Loucy (cell line): ENCODE measurements at regions not wholly inside any gene's neighbourhood (a gene's known extent, or its start where the extent isn't known, plus 50 kb on each side); places are given as distances from the start of the nearest gene placed in this dataset.

Experiments
- H2AFZ ChIP-seq: fragments of 200-600 bp; sonication (generic); 2 replicates; pipeline ENCODE4 v1.6.0; 2016; ENCODE audit warnings: antibody characterized with exemption, mild to moderate bottlenecking, low read length, moderate library complexity
- H3F3A ChIP-seq: fragments of 200-600 bp; 2 replicates; pipeline ENCODE4 v1.6.0; 2016; ENCODE audit warnings: antibody characterized with exemption, low read depth, mild to moderate bottlenecking
- H3K27me3 ChIP-seq: fragments of 200-600 bp; sonication (generic); 2 replicates; pipeline ENCODE4 v1.6.1; 2014; ENCODE audit warnings: low read length, mild to moderate bottlenecking; ENCODE audit not compliant: insufficient read depth, poor library complexity, severe bottlenecking
- H3K36me3 ChIP-seq: fragments of 200-600 bp; sonication (generic); 2 replicates; pipeline ENCODE4 v1.6.1; 2016; ENCODE audit warnings: low read length; ENCODE audit not compliant: insufficient read depth
- H3K4me1 ChIP-seq: fragments of 200-600 bp; sonication (generic); 2 replicates; pipeline ENCODE4 v1.5.1; 2014; ENCODE audit warnings: low read length, mild to moderate bottlenecking; ENCODE audit not compliant: insufficient read depth, poor library complexity, severe bottlenecking
- H3K4me2 ChIP-seq: fragments of 200-600 bp; sonication (generic); 2 replicates; pipeline ENCODE4 v1.6.0; 2014; ENCODE audit warnings: antibody characterized with exemption, low read length, low read depth, mild to moderate bottlenecking; ENCODE audit not compliant: poor library complexity, severe bottlenecking
- H3K4me3 ChIP-seq: fragments of 200-600 bp; sonication (generic); 2 replicates; pipeline ENCODE4 v1.5.1; 2014; ENCODE audit warnings: low read length, mild to moderate bottlenecking, mixed read lengths; ENCODE audit not compliant: poor library complexity, severe bottlenecking
- H3K79me2 ChIP-seq: fragments of 200-600 bp; sonication (generic); 2 replicates; pipeline ENCODE4 v1.6.1; 2014; ENCODE audit warnings: low read length; ENCODE audit not compliant: insufficient read depth
- H3K9ac ChIP-seq: fragments of 200-600 bp; sonication (generic); 2 replicates; pipeline ENCODE4 v1.6.0; 2014; ENCODE audit warnings: mild to moderate bottlenecking, low read depth, low read length, moderate library complexity; ENCODE audit not compliant: poor library complexity, severe bottlenecking
- H3K9me2 ChIP-seq: fragments of 200-600 bp; sonication (generic); replicated peaks from 2 replicates; pipeline ENCODE4 v1.6.1; 2016; ENCODE audit warnings: low read depth, low read length, mixed read lengths
- H3K9me3 ChIP-seq: fragments of 200-600 bp; sonication (generic); 2 replicates; pipeline ENCODE4 v1.6.1; 2014; ENCODE audit warnings: mild to moderate bottlenecking, antibody characterized with exemption, low read length, low read depth; ENCODE audit not compliant: insufficient read depth
- H4K20me1 ChIP-seq: fragments of 200-600 bp; sonication (generic); 2 replicates; pipeline ENCODE4 v1.6.0; 2014; ENCODE audit warnings: antibody characterized with exemption, low read length, mild to moderate bottlenecking; ENCODE audit not compliant: insufficient read depth, poor library complexity, severe bottlenecking
- CTCF ChIP-seq: fragments of 200-600 bp; sonication (generic); conservative IDR thresholded peaks from 2 replicates; pipeline ENCODE4 v1.5.1; 2014; ENCODE audit warnings: mild to moderate bottlenecking, antibody characterized with exemption, low read length
- EZH2phosphoT487 ChIP-seq: fragments of 200-600 bp; IDR thresholded peaks from 2 replicates; pipeline ENCODE4 v1.6.1; 2018; ENCODE audit warnings: antibody characterized with exemption, mild to moderate bottlenecking, moderate library complexity, borderline replicate concordance

GRCh38 chr3:145219355-145220235 is 941.4 kb downstream of the PLOD2 start:
- H3K4me2 ChIP-seq: no peak overlapping the region
- no peak for TF ChIP-seq CTCF
- no peak for TF ChIP-seq EZH2phosphoT487
- no peaks in the 10 kb centered on the region for H3F3A ChIP-seq
- H3K9ac ChIP-seq: no peak overlapping the region
- no peaks in the 10 kb centered on the region for H3K27me3 ChIP-seq
- no peaks in the 10 kb centered on the region for H4K20me1 ChIP-seq
- no peaks in the 10 kb centered on the region for H3K9me2 ChIP-seq
- no peak overlapping the region for H3K4me3 ChIP-seq
- H3K79me2 ChIP-seq: no peaks in the 10 kb centered on the region
- no peaks in the 10 kb centered on the region for H3K36me3 ChIP-seq
- no peak overlapping the region for H2AFZ ChIP-seq
- no peaks in the 10 kb centered on the region for H3K4me1 ChIP-seq
- H3K9me3 ChIP-seq: no peaks in the 10 kb centered on the region

- Histone ChIP-seq H3K9me2 (no peaks in the 10 kb centered on the region), H3K4me3 (no peak overlapping the region), H4K20me1 (no peaks in the 10 kb centered on the region), H3K79me2 (no peaks in the 10 kb centered on the region), H3K9me3 (no peaks in the 10 kb centered on the region), H3K36me3 (no peaks in the 10 kb centered on the region), H3F3A (no peaks in the 10 kb centered on the region), H3K4me1 (no peaks in the 10 kb centered on the region), H3K27me3 (no peaks in the 10 kb centered on the region), H3K4me2 (no peak overlapping the region), H2AFZ (no peak overlapping the region), H3K9ac (no peak overlapping the region)
- no peak for TF ChIP-seq EZH2phosphoT487
- TF ChIP-seq CTCF: no peak
Measured at GRCh38 chr3:145224886-145225285, 936.1 kb downstream of the PLOD2 start.

GRCh38 chr3:145243875-145244274 is 917.1 kb downstream of the PLOD2 start:
- no peaks in the 10 kb centered on the region for H3F3A ChIP-seq
- TF ChIP-seq EZH2phosphoT487: no peak

GRCh38 chr3:145244327-145244726 is 916.7 kb downstream of the PLOD2 start:
- Histone ChIP-seq H3K9me3 (peaks cover 4% of the 10 kb centered on the region; the same call in 1 of the 2 replicates), H3K9ac (no peak overlapping the region), H3K4me3 (no peak overlapping the region), H3K36me3 (no peaks in the 10 kb centered on the region), H4K20me1 (no peaks in the 10 kb centered on the region), H2AFZ (no peak overlapping the region), H3F3A (no peaks in the 10 kb centered on the region), H3K4me1 (no peaks in the 10 kb centered on the region), H3K9me2 (no peaks in the 10 kb centered on the region), H3K4me2 (no peak overlapping the region), H3K27me3 (no peaks in the 10 kb centered on the region), H3K79me2 (no peaks in the 10 kb centered on the region)
- no peak for TF ChIP-seq CTCF

More at GRCh38 chr3:145243875-145244274, 917.1 kb downstream of the PLOD2 start:
- Histone ChIP-seq H3K27me3 (no peaks in the 10 kb centered on the region), H3K4me3 (no peak overlapping the region), H3K79me2 (no peaks in the 10 kb centered on the region), H3K36me3 (no peaks in the 10 kb centered on the region), H4K20me1 (no peaks in the 10 kb centered on the region), H3K4me2 (no peak overlapping the region), H3K4me1 (no peaks in the 10 kb centered on the region), H2AFZ (no peak overlapping the region), H3K9me2 (no peaks in the 10 kb centered on the region), H3K9ac (no peak overlapping the region), H3K9me3 (no peaks in the 10 kb centered on the region)
